ENCODE measurements at regions not wholly inside any gene's neighbourhood (a gene's known extent, or its start where the extent isn't known, plus 50 kb on each side); places are given as distances from the start of the nearest gene placed in this dataset.

DNA sequence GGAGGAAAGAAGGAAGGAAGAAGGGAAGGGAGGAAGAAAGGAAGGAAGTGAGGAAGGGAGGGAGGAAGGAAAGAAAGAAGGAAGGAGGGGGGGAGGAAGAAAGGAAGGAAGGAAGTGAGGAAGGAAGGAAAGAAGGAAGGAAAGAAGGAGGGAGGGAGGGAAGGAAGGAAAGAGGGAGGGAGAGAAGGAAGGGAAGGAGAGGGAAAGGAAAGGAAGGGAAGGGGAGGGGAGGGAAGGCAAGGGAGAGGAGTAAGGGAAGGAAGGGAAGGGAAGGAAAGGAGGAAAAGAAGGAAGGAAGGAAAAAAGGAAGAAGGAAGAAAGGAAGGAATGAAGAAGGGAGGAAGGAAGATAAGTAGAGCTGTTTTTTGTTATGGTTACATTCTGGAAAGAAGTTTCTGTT lies 141.2 kb downstream of the LRRC3B start:
- TF ChIP-seq, protein P1, sequence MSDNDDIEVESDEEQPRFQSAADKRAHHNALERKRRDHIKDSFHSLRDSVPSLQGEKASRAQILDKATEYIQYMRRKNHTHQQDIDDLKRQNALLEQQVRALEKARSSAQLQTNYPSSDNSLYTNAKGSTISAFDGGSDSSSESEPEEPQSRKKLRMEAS (IDR thresholded peaks at IDR 0.05; ENCODE audit: low read depth, low read length) = no peak
- H3K4me3 ChIP-seq (ENCODE audit: low read depth, low read length) = no peak overlapping the region
- DNase-seq (ENCODE audit: low read depth) = no peak

- TF ChIP-seq MYC (IDR thresholded peaks at IDR 0.05; ENCODE audit: low read depth, low read length) = no peak
- TF ChIP-seq, protein P2, sequence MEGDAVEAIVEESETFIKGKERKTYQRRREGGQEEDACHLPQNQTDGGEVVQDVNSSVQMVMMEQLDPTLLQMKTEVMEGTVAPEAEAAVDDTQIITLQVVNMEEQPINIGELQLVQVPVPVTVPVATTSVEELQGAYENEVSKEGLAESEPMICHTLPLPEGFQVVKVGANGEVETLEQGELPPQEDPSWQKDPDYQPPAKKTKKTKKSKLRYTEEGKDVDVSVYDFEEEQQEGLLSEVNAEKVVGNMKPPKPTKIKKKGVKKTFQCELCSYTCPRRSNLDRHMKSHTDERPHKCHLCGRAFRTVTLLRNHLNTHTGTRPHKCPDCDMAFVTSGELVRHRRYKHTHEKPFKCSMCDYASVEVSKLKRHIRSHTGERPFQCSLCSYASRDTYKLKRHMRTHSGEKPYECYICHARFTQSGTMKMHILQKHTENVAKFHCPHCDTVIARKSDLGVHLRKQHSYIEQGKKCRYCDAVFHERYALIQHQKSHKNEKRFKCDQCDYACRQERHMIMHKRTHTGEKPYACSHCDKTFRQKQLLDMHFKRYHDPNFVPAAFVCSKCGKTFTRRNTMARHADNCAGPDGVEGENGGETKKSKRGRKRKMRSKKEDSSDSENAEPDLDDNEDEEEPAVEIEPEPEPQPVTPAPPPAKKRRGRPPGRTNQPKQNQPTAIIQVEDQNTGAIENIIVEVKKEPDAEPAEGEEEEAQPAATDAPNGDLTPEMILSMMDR (IDR thresholded peaks at IDR 0.05; ENCODE audit: low read depth, low read length) = no peak
- TF ChIP-seq, protein P1 (IDR thresholded peaks at IDR 0.05; ENCODE audit: low read depth, low read length) = no peak
- TF ChIP-seq POLR2A (IDR thresholded peaks at IDR 0.05; ENCODE audit: extremely low read depth, insufficient read length) = no peak
- DNase-seq (ENCODE audit: low read depth) = no peak
These were observed 143.5 kb downstream of the LRRC3B start for GRCh38 chr3:26766031-26766430.

GRCh38 chr3:26768068-26768651 lies 145.6 kb downstream of the LRRC3B start:
- no peak overlapping the region for H3K4me3 ChIP-seq (ENCODE audit: low read depth, low read length)
- no peak for DNase-seq (ENCODE audit: low read depth)
- TF ChIP-seq, protein P1 (IDR thresholded peaks at IDR 0.05; ENCODE audit: low read depth, low read length) = no peak
- TF ChIP-seq MYC (IDR thresholded peaks at IDR 0.05; ENCODE audit: low read depth, low read length) (no peak), POLR2A (IDR thresholded peaks at IDR 0.05; ENCODE audit: extremely low read depth, insufficient read length) (no peak)
- TF ChIP-seq, protein P2 (IDR thresholded peaks at IDR 0.05; ENCODE audit: low read depth, low read length) = no peak

More at GRCh38 chr3:26766031-26766430, 143.5 kb downstream of the LRRC3B start:
- no peak overlapping the region for H3K4me3 ChIP-seq (ENCODE audit: low read depth, low read length)

DNA sequence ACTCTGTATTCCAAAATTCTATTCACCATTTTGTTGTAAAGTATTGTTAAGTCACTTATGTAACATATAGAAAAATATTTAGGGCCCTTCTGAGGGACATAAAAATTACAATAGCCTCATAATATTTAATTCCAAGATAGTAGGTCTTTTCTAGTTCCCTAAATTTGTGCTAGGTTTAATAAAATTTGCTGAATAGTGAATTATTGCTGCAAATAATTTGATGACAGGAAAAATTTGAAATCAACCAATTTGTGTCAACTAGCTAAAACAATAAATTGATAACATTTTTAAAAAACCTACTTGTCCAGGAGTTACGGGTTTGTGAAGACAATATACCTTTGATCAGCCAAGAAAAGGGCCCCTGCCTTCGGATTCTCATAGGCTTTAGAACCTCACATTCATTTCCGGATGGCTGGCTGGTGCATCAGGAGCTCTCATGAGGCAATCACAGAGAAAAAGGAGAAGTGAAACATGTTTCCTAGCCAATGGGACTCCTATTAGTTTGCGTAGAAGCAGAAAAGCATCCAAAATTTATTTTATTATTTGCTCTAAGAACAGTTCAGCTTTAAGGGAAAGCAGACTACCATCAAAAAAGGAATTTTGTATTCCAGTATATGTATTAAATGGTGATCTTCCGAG lies 177.2 kb downstream of the LRRC3B start:
- H3K4me3 ChIP-seq (ENCODE audit: low read depth, low read length) = no peak overlapping the region
- DNase-seq (ENCODE audit: low read depth) = peak; percentile 60
- TF ChIP-seq, protein P2 (IDR thresholded peaks at IDR 0.05; ENCODE audit: low read depth, low read length) = no peak
- TF ChIP-seq POLR2A (IDR thresholded peaks at IDR 0.05; ENCODE audit: extremely low read depth, insufficient read length) (no peak), MYC (IDR thresholded peaks at IDR 0.05; ENCODE audit: low read depth, low read length) (no peak)
- TF ChIP-seq, protein P1 (IDR thresholded peaks at IDR 0.05; ENCODE audit: low read depth, low read length) = no peak

- DNase-seq (ENCODE audit: low read depth) = no peak
- TF ChIP-seq, protein P1 (IDR thresholded peaks at IDR 0.05; ENCODE audit: low read depth, low read length) = no peak
- TF ChIP-seq POLR2A (IDR thresholded peaks at IDR 0.05; ENCODE audit: extremely low read depth, insufficient read length) = no peak
- TF ChIP-seq MYC (IDR thresholded peaks at IDR 0.05; ENCODE audit: low read depth, low read length) = no peak
- TF ChIP-seq, protein P2 (IDR thresholded peaks at IDR 0.05; ENCODE audit: low read depth, low read length) = no peak
- H3K4me3 ChIP-seq (ENCODE audit: low read depth, low read length) = no peak overlapping the region
These were observed 184.7 kb downstream of the LRRC3B start for GRCh38 chr3:26807272-26807671.

GRCh38 chr3:26825454-26825853 lies 202.9 kb downstream of the LRRC3B start:
- TF ChIP-seq POLR2A (IDR thresholded peaks at IDR 0.05; ENCODE audit: extremely low read depth, insufficient read length) (no peak), MYC (IDR thresholded peaks at IDR 0.05; ENCODE audit: low read depth, low read length) (no peak)
- TF ChIP-seq, protein P2 (IDR thresholded peaks at IDR 0.05; ENCODE audit: low read depth, low read length) = no peak
- TF ChIP-seq, protein P1 (IDR thresholded peaks at IDR 0.05; ENCODE audit: low read depth, low read length) = no peak
- H3K4me3 ChIP-seq (ENCODE audit: low read depth, low read length) = no peak overlapping the region
- DNase-seq (ENCODE audit: low read depth) = no peak

Data from NB4 (cell line).